HEK293 (cell line): ENCODE measurements at regions not wholly inside any gene's neighbourhood (a gene's known extent, or its start where the extent isn't known, plus 50 kb on each side); places are given as distances from the start of the nearest gene placed in this dataset.

Source experiments
- CTCF ChIA-PET: fragments of 350-600 bp; formaldehyde crosslinking; extraction: SDS; loops from one replicate; lab custom pipeline; 2021; ENCODE audit warnings: antibody characterized with exemption; lab: Yijun Ruan, JAX
- POLR2A ChIA-PET: fragments of 300-600 bp; formaldehyde crosslinking; extraction: SDS; loops from one replicate; lab custom pipeline; 2020; ENCODE audit warnings: antibody characterized with exemption, inconsistent platforms; lab: Yijun Ruan, JAX
- H3K27ac ChIP-seq: fragments of 200-500 bp; sonication (Bioruptor generic); 2 replicates; pipeline ENCODE4 v1.5.1; 2014; ENCODE audit warnings: low read depth, low read length, control low read depth, inconsistent platforms; ENCODE audit errors: extremely low read depth
- H3K36me3 ChIP-seq, 2 experiments: fragments of 200-500 bp in 1 of 2; sonication (Bioruptor generic) in 1 of 2; 1 replicate in 1 of 2; 2 replicates in 1 of 2; pipeline ENCODE4 v1.5.1; 2014 to 2017; ENCODE audit warnings: inconsistent platforms in 2 of 2, low read length in 2 of 2; ENCODE audit not compliant: control insufficient read depth in 2 of 2, insufficient read depth in 1 of 2
- H3K4me1 ChIP-seq: fragments of 200-500 bp; sonication (Bioruptor generic); 2 replicates; pipeline ENCODE4 v1.5.1; 2014; ENCODE audit warnings: mild to moderate bottlenecking, low read length, inconsistent platforms; ENCODE audit not compliant: control insufficient read depth, insufficient read depth
- H3K4me3 ChIP-seq: 2 replicates; pipeline ENCODE4 v1.5.1; 2011; ENCODE audit warnings: low read depth, mild to moderate bottlenecking, control low read depth, low read length, moderate library complexity
- H3K9me3 ChIP-seq: fragments of 200-500 bp; sonication (Bioruptor generic); 2 replicates; pipeline ENCODE4 v1.5.1; 2014; ENCODE audit warnings: low read depth, low read length, inconsistent platforms; ENCODE audit not compliant: control insufficient read depth, insufficient read depth
- ATF2 ChIP-seq: fragments of 450-650 bp; formaldehyde crosslinking; IDR thresholded peaks from 2 replicates; pipeline ENCODE4 v1.5.1; 2016; ENCODE audit warnings: missing biosample characterization, missing genetic modification characterization, low read depth
- GLI2 ChIP-seq: fragments of 450-650 bp; formaldehyde crosslinking; IDR thresholded peaks from 2 replicates; pipeline ENCODE4; 2017; ENCODE audit warnings: missing biosample characterization, missing genetic modification characterization, low read depth, borderline replicate concordance
- KLF9 ChIP-seq: fragments of 450-650 bp; formaldehyde crosslinking; IDR thresholded peaks from 2 replicates; pipeline ENCODE4 v1.5.1; 2016; ENCODE audit warnings: missing biosample characterization, missing genetic modification characterization, low read depth
- SALL2 ChIP-seq: fragments of 450-650 bp; formaldehyde crosslinking; IDR thresholded peaks from 2 replicates; pipeline ENCODE4 v1.5.0; 2017; ENCODE audit warnings: missing biosample characterization, mild to moderate bottlenecking, missing genetic modification characterization, borderline replicate concordance
- SP2 ChIP-seq: fragments of 450-650 bp; formaldehyde crosslinking; IDR thresholded peaks from 2 replicates; pipeline ENCODE4 v1.5.1; 2016; ENCODE audit warnings: missing biosample characterization, missing genetic modification characterization
- SP7 ChIP-seq: fragments of 450-650 bp; formaldehyde crosslinking; IDR thresholded peaks from 2 replicates; pipeline ENCODE4 v1.5.1; 2016; ENCODE audit warnings: missing biosample characterization, missing genetic modification characterization
- WT1 ChIP-seq: fragments of 450-650 bp; formaldehyde crosslinking; IDR thresholded peaks from 2 replicates; pipeline ENCODE4 v1.5.1; 2016; ENCODE audit warnings: missing biosample characterization, missing genetic modification characterization
- YY2 ChIP-seq: fragments of 450-650 bp; formaldehyde crosslinking; IDR thresholded peaks from 2 replicates; pipeline ENCODE4 v1.5.1; 2016; ENCODE audit warnings: missing biosample characterization, missing genetic modification characterization
- ZBTB1 ChIP-seq: fragments of 450-650 bp; formaldehyde crosslinking; IDR thresholded peaks from 2 replicates; pipeline ENCODE4 v1.5.1; 2016; ENCODE audit warnings: missing biosample characterization, missing genetic modification characterization
- ZFP41 ChIP-seq: fragments of 450-650 bp; formaldehyde crosslinking; IDR thresholded peaks from 2 replicates; pipeline ENCODE4 v1.5.1; 2016; ENCODE audit warnings: missing biosample characterization, missing genetic modification characterization, borderline replicate concordance
- ZNF184 ChIP-seq: fragments of 450-650 bp; IDR thresholded peaks from 2 replicates; pipeline ENCODE4 v1.5.1; 2018; ENCODE audit warnings: missing biosample characterization, mild to moderate bottlenecking, missing genetic modification characterization
- ZNF239 ChIP-seq: fragments of 450-650 bp; formaldehyde crosslinking; IDR thresholded peaks from 2 replicates; pipeline ENCODE4 v1.5.1; 2016; ENCODE audit warnings: missing biosample characterization, missing genetic modification characterization
- ZNF266 ChIP-seq: fragments of 450-650 bp; formaldehyde crosslinking; IDR thresholded peaks from 2 replicates; pipeline ENCODE4 v1.5.1; 2016; ENCODE audit warnings: missing biosample characterization, missing genetic modification characterization, low read depth
- ZNF274 ChIP-seq, 2 experiments: fragments of 200-500 bp in 1 of 2; fragments of 450-650 bp in 1 of 2; sonication (Bioruptor generic) in 1 of 2; formaldehyde crosslinking in 1 of 2; IDR thresholded peaks; 2 replicates each; pipeline versions ENCODE4 v1.5.1 to v1.6.1; 2014 to 2016; ENCODE audit warnings: borderline replicate concordance in 1 of 2, inconsistent platforms in 1 of 2, low read length in 1 of 2, missing biosample characterization in 1 of 2, missing genetic modification characterization in 1 of 2
- ZNF341 ChIP-seq: fragments of 450-650 bp; formaldehyde crosslinking; IDR thresholded peaks from 2 replicates; pipeline ENCODE4; 2016; ENCODE audit warnings: low read depth, missing biosample characterization, missing genetic modification characterization
- ZNF354C ChIP-seq: fragments of 450-650 bp; formaldehyde crosslinking; IDR thresholded peaks from 2 replicates; pipeline ENCODE4 v1.5.1; 2016; ENCODE audit warnings: missing biosample characterization, missing genetic modification characterization, low read depth, borderline replicate concordance
- ZNF362 ChIP-seq: fragments of 450-650 bp; formaldehyde crosslinking; IDR thresholded peaks from 2 replicates; pipeline ENCODE4 v1.5.1; 2016; ENCODE audit warnings: missing biosample characterization, missing genetic modification characterization
- ZNF37A ChIP-seq: fragments of 450-650 bp; IDR thresholded peaks from 2 replicates; pipeline ENCODE4 v1.5.1; 2018; ENCODE audit warnings: missing biosample characterization, missing genetic modification characterization
- ZNF426 ChIP-seq: fragments of 450-650 bp; formaldehyde crosslinking; IDR thresholded peaks from 2 replicates; pipeline ENCODE4 v1.5.1; 2017; ENCODE audit warnings: missing biosample characterization, missing genetic modification characterization, mild to moderate bottlenecking, inconsistent platforms, moderate library complexity
- ZNF544 ChIP-seq: fragments of 450-650 bp; formaldehyde crosslinking; IDR thresholded peaks from 2 replicates; pipeline ENCODE4 v1.5.0; 2017; ENCODE audit warnings: missing biosample characterization, missing genetic modification characterization
- ZNF555 ChIP-seq: fragments of 450-650 bp; formaldehyde crosslinking; conservative IDR thresholded peaks from 2 replicates; pipeline ENCODE4 v1.5.1; 2017; ENCODE audit warnings: missing biosample characterization, mild to moderate bottlenecking, missing genetic modification characterization, inconsistent platforms
- ZNF561 ChIP-seq: fragments of 450-650 bp; IDR thresholded peaks from 2 replicates; pipeline ENCODE4 v1.5.1; 2018; ENCODE audit warnings: missing biosample characterization, missing genetic modification characterization, borderline replicate concordance
- ZNF677 ChIP-seq: fragments of 450-650 bp; IDR thresholded peaks from 2 replicates; pipeline ENCODE4 v1.5.0; 2018; ENCODE audit warnings: missing biosample characterization, mild to moderate bottlenecking, missing genetic modification characterization, moderate library complexity
- ZSCAN23 ChIP-seq: fragments of 450-650 bp; formaldehyde crosslinking; IDR thresholded peaks from 2 replicates; pipeline ENCODE4 v1.5.1; 2016; ENCODE audit warnings: missing biosample characterization, missing genetic modification characterization
- ZXDB ChIP-seq: fragments of 450-650 bp; formaldehyde crosslinking; IDR thresholded peaks from 2 replicates; pipeline ENCODE4 v1.5.1; 2016; ENCODE audit warnings: missing biosample characterization, missing genetic modification characterization
- TF ChIP-seq, protein P1 (sequence below): fragments of 450-650 bp; formaldehyde crosslinking; IDR thresholded peaks from 2 replicates; pipeline ENCODE4 v1.5.1; 2016; ENCODE audit warnings: missing biosample characterization, missing genetic modification characterization
- TF ChIP-seq, protein P2 (sequence below): fragments of 450-650 bp; IDR thresholded peaks from 2 replicates; pipeline ENCODE4 v1.5.1; 2018; ENCODE audit warnings: missing biosample characterization, missing genetic modification characterization

DNA sequence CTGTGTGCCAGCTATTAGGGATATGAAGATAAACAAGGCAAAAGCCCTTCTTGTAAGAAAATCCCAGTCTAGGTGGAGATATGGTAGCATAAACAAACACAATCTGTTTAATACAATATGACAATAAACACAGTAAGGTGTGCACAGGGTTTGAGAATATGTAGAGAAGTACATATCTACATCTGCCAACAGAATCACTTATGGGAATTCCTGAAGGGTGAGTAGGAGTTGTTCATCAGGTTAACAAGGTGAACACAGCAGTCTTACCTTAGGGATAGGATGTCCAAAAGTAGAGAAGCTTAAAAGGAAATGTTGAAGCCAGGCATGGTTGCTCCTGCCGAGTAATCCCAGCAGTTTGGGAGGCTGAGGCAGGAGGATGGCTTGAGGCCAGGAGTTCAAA is 57.7 kb upstream of the LRRC7 start:
- H3K36me3 ChIP-seq: no peaks in the 10 kb centered on the region
- H3K4me1 ChIP-seq: no peaks in the 10 kb centered on the region
- H3K27ac ChIP-seq: no peak overlapping the region
- H3K9me3 ChIP-seq: no peaks in the 10 kb centered on the region
- ChIA-PET POLR2A (no interaction called here), CTCF (interaction anchor here (0.7 kb wide), 1 partner anchor 158 kb away, joined by 3 read pairs; no protein-coding TSS in a partner anchor)
- H3K4me3 ChIP-seq: no peak overlapping the region
- no peak for TF ChIP-seq ZNF677
- no peak for TF ChIP-seq ZBTB1 (tag by site-specific recombination)
- TF ChIP-seq, protein P1, sequence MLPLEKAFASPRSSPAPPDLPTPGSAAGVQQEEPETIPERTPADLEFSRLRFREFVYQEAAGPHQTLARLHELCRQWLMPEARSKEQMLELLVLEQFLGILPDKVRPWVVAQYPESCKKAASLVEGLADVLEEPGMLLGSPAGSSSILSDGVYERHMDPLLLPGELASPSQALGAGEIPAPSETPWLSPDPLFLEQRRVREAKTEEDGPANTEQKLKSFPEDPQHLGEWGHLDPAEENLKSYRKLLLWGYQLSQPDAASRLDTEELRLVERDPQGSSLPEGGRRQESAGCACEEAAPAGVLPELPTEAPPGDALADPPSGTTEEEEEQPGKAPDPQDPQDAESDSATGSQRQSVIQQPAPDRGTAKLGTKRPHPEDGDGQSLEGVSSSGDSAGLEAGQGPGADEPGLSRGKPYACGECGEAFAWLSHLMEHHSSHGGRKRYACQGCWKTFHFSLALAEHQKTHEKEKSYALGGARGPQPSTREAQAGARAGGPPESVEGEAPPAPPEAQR (tag by site-specific recombination): no peak
- no peak for TF ChIP-seq ZNF354C (tag by site-specific recombination)
- no peak for TF ChIP-seq ZNF561 (tag by site-specific recombination)
- no peak for TF ChIP-seq ZNF544
- TF ChIP-seq ZXDB (tag by site-specific recombination): no peak
- no peak for TF ChIP-seq KLF9
- no peak for TF ChIP-seq WT1 (tag by site-specific recombination)
- no peak for TF ChIP-seq ZNF362
- TF ChIP-seq ZNF341 (tag by site-specific recombination): no peak
- TF ChIP-seq ZNF239: no peak
- no peak for TF ChIP-seq ZNF266
- no peak for TF ChIP-seq ZNF274 (IDR thresholded peaks at IDR 0.05; ENCODE audit: low read length)
- no peak for TF ChIP-seq ZNF274 (tag by site-specific recombination; IDR thresholded peaks at IDR 0.05; ENCODE audit: borderline replicate concordance)
- no peak for TF ChIP-seq ZNF37A (tag by site-specific recombination)
- TF ChIP-seq SP2: no peak
- TF ChIP-seq ZNF184 (tag by site-specific recombination): no peak
- no peak for TF ChIP-seq ZSCAN23 (tag by site-specific recombination)
- no peak for TF ChIP-seq GLI2 (tag by site-specific recombination)
- TF ChIP-seq YY2: no peak

DNA sequence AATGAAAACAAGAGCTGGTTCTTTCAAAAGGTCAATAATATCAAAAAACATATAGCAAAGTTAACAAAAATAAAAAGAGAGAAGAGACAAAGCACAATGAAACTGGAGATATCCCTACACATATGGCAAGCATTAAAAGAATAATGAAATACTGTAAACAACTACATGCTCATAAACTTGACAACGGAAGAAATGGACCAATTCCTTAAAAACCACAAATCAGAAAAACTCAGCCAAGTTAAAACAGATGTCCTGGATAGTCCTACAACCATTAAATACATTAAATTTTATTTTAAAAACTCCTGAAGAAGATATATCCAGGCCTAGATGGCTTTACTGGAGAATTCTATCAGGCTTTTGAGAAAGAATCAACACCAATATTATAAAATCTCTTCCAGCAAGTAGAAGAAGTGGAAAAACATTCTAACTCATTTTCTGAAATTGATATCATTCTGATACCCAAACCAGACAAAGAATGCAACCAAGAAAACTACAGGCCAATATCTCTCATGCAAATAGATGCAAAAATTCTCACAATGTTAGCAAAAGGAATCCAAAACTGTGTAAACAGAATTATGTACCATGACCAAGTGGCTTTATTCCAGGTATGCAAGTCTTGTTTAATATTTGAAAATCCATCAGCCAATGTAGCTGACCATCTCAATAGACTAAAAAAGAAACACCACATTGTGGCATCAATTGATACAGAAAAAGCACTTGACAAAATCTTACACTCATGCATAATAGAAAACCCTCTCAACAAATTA is 56.1 kb upstream of the LRRC7 start:
- ChIA-PET POLR2A (no interaction called here), CTCF (no interaction called here)
- TF ChIP-seq SALL2 (tag by site-specific recombination): no peak
- Histone ChIP-seq H3K9me3 (no peaks in the 10 kb centered on the region), H3K4me1 (no peaks in the 10 kb centered on the region), H3K36me3 (no peaks in the 10 kb centered on the region), H3K27ac (no peak overlapping the region), H3K4me3 (no peak overlapping the region)

DNA sequence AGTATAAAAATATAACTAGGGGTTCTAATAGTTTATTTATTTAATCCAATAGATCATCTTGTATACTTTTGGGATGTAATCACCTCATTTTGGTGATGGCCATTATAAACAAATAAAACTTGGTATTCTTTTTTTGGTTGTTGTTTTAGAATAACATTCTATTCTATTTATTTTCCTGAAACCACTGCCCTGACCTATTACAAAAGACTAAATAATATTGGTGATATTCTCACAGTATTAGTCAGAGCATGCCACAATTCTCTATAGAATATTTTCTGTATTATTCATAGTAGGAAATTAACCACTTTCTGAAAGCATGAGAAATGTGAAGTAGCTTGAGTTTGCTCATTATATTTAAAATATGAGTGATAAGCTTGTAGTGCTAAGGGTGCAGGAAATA is 54.1 kb upstream of the LRRC7 start:
- Histone ChIP-seq H3K9me3 (no peaks in the 10 kb centered on the region), H3K27ac (no peak overlapping the region), H3K4me1 (no peaks in the 10 kb centered on the region), H3K4me3 (no peak overlapping the region), H3K36me3 (no peaks in the 10 kb centered on the region)
- POLR2A ChIA-PET: no interaction called here
- CTCF ChIA-PET: no interaction called here
- no peak for TF ChIP-seq ZNF555 (tag by site-specific recombination)
- TF ChIP-seq SP7 (tag by site-specific recombination): no peak
- no peak for TF ChIP-seq ZFP41 (tag by site-specific recombination)
- TF ChIP-seq ZNF426: no peak
- TF ChIP-seq, protein P2, sequence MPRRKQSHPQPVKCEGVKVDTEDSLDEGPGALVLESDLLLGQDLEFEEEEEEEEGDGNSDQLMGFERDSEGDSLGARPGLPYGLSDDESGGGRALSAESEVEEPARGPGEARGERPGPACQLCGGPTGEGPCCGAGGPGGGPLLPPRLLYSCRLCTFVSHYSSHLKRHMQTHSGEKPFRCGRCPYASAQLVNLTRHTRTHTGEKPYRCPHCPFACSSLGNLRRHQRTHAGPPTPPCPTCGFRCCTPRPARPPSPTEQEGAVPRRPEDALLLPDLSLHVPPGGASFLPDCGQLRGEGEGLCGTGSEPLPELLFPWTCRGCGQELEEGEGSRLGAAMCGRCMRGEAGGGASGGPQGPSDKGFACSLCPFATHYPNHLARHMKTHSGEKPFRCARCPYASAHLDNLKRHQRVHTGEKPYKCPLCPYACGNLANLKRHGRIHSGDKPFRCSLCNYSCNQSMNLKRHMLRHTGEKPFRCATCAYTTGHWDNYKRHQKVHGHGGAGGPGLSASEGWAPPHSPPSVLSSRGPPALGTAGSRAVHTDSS (tag by site-specific recombination): no peak
- TF ChIP-seq ATF2 (tag by site-specific recombination): no peak
